WERI-Rb-1 (cell line): ENCODE measurements at regions not wholly inside any gene's neighbourhood (a gene's known extent, or its start where the extent isn't known, plus 50 kb on each side); places are given as distances from the start of the nearest gene placed in this dataset.

Source experiments
- DNase-seq: peaks from one replicate; pipeline ENCODE4 v3.0.0-alpha.2; 2020
- H3K27ac ChIP-seq: fragments of 250-450 bp; sonication (Bioruptor Pico); 2 replicates; pipeline ENCODE4 v1.5.1; 2020; ENCODE audit warnings: mild to moderate bottlenecking, moderate library complexity
- H3K27me3 ChIP-seq: fragments of 250-450 bp; sonication (Bioruptor Pico); 2 replicates; pipeline ENCODE4 v1.5.1; 2021; ENCODE audit warnings: mild to moderate bottlenecking, low read depth, moderate library complexity; ENCODE audit not compliant: insufficient read depth, severe bottlenecking
- H3K36me3 ChIP-seq: fragments of 250-450 bp; sonication (Bioruptor Pico); 2 replicates; pipeline ENCODE4 v1.5.1; 2020; ENCODE audit warnings: mild to moderate bottlenecking, moderate library complexity
- H3K4me3 ChIP-seq: 2 replicates; pipeline ENCODE4 v1.5.1; 2011; ENCODE audit warnings: low read depth, mild to moderate bottlenecking, control low read depth, low read length
- H3K9me3 ChIP-seq: fragments of 250-450 bp; sonication (Bioruptor Pico); 2 replicates; pipeline ENCODE4 v1.5.1; 2021; ENCODE audit warnings: mild to moderate bottlenecking, moderate library complexity; ENCODE audit not compliant: severe bottlenecking
- CTCF ChIP-seq: IDR thresholded peaks from 2 replicates; pipeline ENCODE4 v1.5.1; 2011; ENCODE audit warnings: low read depth, mild to moderate bottlenecking, control low read depth, inconsistent platforms, low read length

- DNase-seq: no peak
- Histone ChIP-seq H3K9me3 (no peaks in the 10 kb centered on the region), H3K27me3 (no peaks in the 10 kb centered on the region), H3K4me3 (no peak overlapping the region), H3K27ac (no peak overlapping the region), H3K36me3 (no peaks in the 10 kb centered on the region)
- TF ChIP-seq CTCF: no peak
Measured at GRCh38 chr18:75687626-75688025, 260.1 kb upstream of the SMIM21 start.

GRCh38 chr18:75683426-75683825, 255.9 kb upstream of the SMIM21 start:
- H3K36me3 ChIP-seq: no peaks in the 10 kb centered on the region
- H3K27ac ChIP-seq: no peak overlapping the region
- H3K27me3 ChIP-seq: no peaks in the 10 kb centered on the region
- TF ChIP-seq CTCF: no peak
- no peak overlapping the region for H3K4me3 ChIP-seq
- no peak for DNase-seq
- no peaks in the 10 kb centered on the region for H3K9me3 ChIP-seq

GRCh38 chr18:75681538-75682115, 254.1 kb upstream of the SMIM21 start:
- no peaks in the 10 kb centered on the region for H3K27me3 ChIP-seq
- no peak overlapping the region for H3K4me3 ChIP-seq
- H3K27ac ChIP-seq: no peak overlapping the region
- H3K36me3 ChIP-seq: no peaks in the 10 kb centered on the region
- no peak for TF ChIP-seq CTCF
- no peak for DNase-seq
- H3K9me3 ChIP-seq: no peaks in the 10 kb centered on the region

GRCh38 chr18:75679331-75679730, 251.8 kb upstream of the SMIM21 start:
- H3K27ac ChIP-seq: no peak overlapping the region
- H3K9me3 ChIP-seq: no peaks in the 10 kb centered on the region
- DNase-seq: no peak
- no peaks in the 10 kb centered on the region for H3K36me3 ChIP-seq
- no peaks in the 10 kb centered on the region for H3K27me3 ChIP-seq
- H3K4me3 ChIP-seq: no peak overlapping the region
- TF ChIP-seq CTCF: no peak

GRCh38 chr18:75678627-75679026, 251.1 kb upstream of the SMIM21 start:
- no peak for TF ChIP-seq CTCF
- Histone ChIP-seq H3K9me3 (no peaks in the 10 kb centered on the region), H3K36me3 (no peaks in the 10 kb centered on the region), H3K27me3 (no peaks in the 10 kb centered on the region), H3K27ac (no peak overlapping the region), H3K4me3 (no peak overlapping the region)
- DNase-seq: no peak
